HG03135 (cell line): ENCODE measurements at regions not wholly inside any gene's neighbourhood (a gene's known extent, or its start where the extent isn't known, plus 50 kb on each side); places are given as distances from the start of the nearest gene placed in this dataset.
"Not testable (repeated sequence)": the region's sequence is repeated elsewhere in the genome, so short reads cannot be mapped to it uniquely, and the experiment has no call there.

Source experiments
- ATAC-seq: cut with Tn5 transposase; IDR thresholded peaks from one replicate; pipeline ENCODE4 v1.9.1; 2021; ENCODE audit warnings: mild to moderate bottlenecking, moderate library complexity; ENCODE audit not compliant: unreplicated experiment

- ATAC-seq, result no peak
Measured at GRCh38 chr12:46884362-46884761, 58.6 kb upstream of the SLC38A4 start.

GRCh38 chr12:46886541-46887041 lies 60.8 kb upstream of the SLC38A4 start:
- ATAC-seq, result no peak

- ATAC-seq, result no peak
Measured at GRCh38 chr12:46887870-46888269, 62.1 kb upstream of the SLC38A4 start.

GRCh38 chr12:46888568-46888967 lies 62.8 kb upstream of the SLC38A4 start:
- no peak for ATAC-seq

- ATAC-seq, result no peak
Measured at GRCh38 chr12:46891306-46891705, 65.5 kb upstream of the SLC38A4 start.

GRCh38 chr12:46892034-46892705 lies 66.4 kb upstream of the SLC38A4 start:
- no peak for ATAC-seq

GRCh38 chr12:46892887-46893286 lies 67.1 kb upstream of the SLC38A4 start:
- ATAC-seq, result no peak

- ATAC-seq, result no peak
Measured at GRCh38 chr12:46893434-46893833, 67.6 kb upstream of the SLC38A4 start.

- ATAC-seq, result no peak
Measured at GRCh38 chr12:46895726-46896125, 69.9 kb upstream of the SLC38A4 start.

- no peak for ATAC-seq
Measured at GRCh38 chr12:46896680-46897079, 70.9 kb upstream of the SLC38A4 start.

- no peak for ATAC-seq
Measured at GRCh38 chr12:46898152-46898931, 72.5 kb upstream of the SLC38A4 start.

- ATAC-seq, result no peak
Measured at GRCh38 chr12:46898989-46899388, 73.2 kb upstream of the SLC38A4 start.

- no peak for ATAC-seq
Measured at GRCh38 chr12:46900734-46901463, 75.1 kb upstream of the SLC38A4 start.

GRCh38 chr12:46901464-46902205 lies 75.8 kb upstream of the SLC38A4 start:
- no peak for ATAC-seq

- ATAC-seq, result no peak
Measured at GRCh38 chr12:46903058-46903457, 77.3 kb upstream of the SLC38A4 start.

- ATAC-seq, result no peak
Measured at GRCh38 chr12:46904406-46905238, 78.8 kb upstream of the SLC38A4 start.

GRCh38 chr12:46905239-46905627 lies 79.4 kb upstream of the SLC38A4 start:
- not testable (repeated sequence) for ATAC-seq

- no peak for ATAC-seq
Measured at GRCh38 chr12:46907791-46908190, 82.0 kb upstream of the SLC38A4 start.

GRCh38 chr12:46908236-46908935 lies 82.6 kb upstream of the SLC38A4 start:
- no peak for ATAC-seq
